ENCODE measurements at regions not wholly inside any gene's neighbourhood (a gene's known extent, or its start where the extent isn't known, plus 50 kb on each side); places are given as distances from the start of the nearest gene placed in this dataset.

GRCh38 chr21:16536140-16536539 is 806.4 kb downstream of the USP25 start:
- Histone ChIP-seq H3K9ac (ENCODE audit: low read depth, low read length) (no peak overlapping the region), H3K9me3 (ENCODE audit: control insufficient read depth, insufficient read depth, low read length) (no peaks in the 10 kb centered on the region), H3K36me3 (ENCODE audit: insufficient read depth, low read length) (no peaks in the 10 kb centered on the region)

GRCh38 chr21:16536643-16537434 is 807.1 kb downstream of the USP25 start:
- Histone ChIP-seq H3K4me1 (ENCODE audit: insufficient read depth, low read length) (no peaks in the 10 kb centered on the region), H3K9me3 (ENCODE audit: control insufficient read depth, insufficient read depth, low read length) (no peaks in the 10 kb centered on the region), H3K9ac (ENCODE audit: low read depth, low read length) (no peak overlapping the region), H3K36me3 (ENCODE audit: insufficient read depth, low read length) (no peaks in the 10 kb centered on the region)

More at GRCh38 chr21:16536140-16536539, 806.4 kb downstream of the USP25 start:
- H3K4me1 ChIP-seq (ENCODE audit: insufficient read depth, low read length): no peaks in the 10 kb centered on the region

- no peaks in the 10 kb centered on the region for H3K4me1 ChIP-seq (ENCODE audit: insufficient read depth, low read length)
- no peak overlapping the region for H3K9ac ChIP-seq (ENCODE audit: low read depth, low read length)
- H3K9me3 ChIP-seq (ENCODE audit: control insufficient read depth, insufficient read depth, low read length): no peaks in the 10 kb centered on the region
- no peaks in the 10 kb centered on the region for H3K36me3 ChIP-seq (ENCODE audit: insufficient read depth, low read length)
Measured at GRCh38 chr21:16537501-16537900, 807.7 kb downstream of the USP25 start.

- no peak overlapping the region for H3K9ac ChIP-seq (ENCODE audit: low read depth, low read length)
- no peaks in the 10 kb centered on the region for H3K9me3 ChIP-seq (ENCODE audit: control insufficient read depth, insufficient read depth, low read length)
- no peaks in the 10 kb centered on the region for H3K36me3 ChIP-seq (ENCODE audit: insufficient read depth, low read length)
- H3K4me1 ChIP-seq (ENCODE audit: insufficient read depth, low read length): no peaks in the 10 kb centered on the region
Measured at GRCh38 chr21:16538405-16538804, 808.6 kb downstream of the USP25 start.

- Histone ChIP-seq H3K36me3 (ENCODE audit: insufficient read depth, low read length) (no peaks in the 10 kb centered on the region), H3K4me1 (ENCODE audit: insufficient read depth, low read length) (no peaks in the 10 kb centered on the region), H3K9ac (ENCODE audit: low read depth, low read length) (no peak overlapping the region), H3K9me3 (ENCODE audit: control insufficient read depth, insufficient read depth, low read length) (no peaks in the 10 kb centered on the region)
Measured at GRCh38 chr21:16538936-16539440, 809.2 kb downstream of the USP25 start.

- no peaks in the 10 kb centered on the region for H3K4me1 ChIP-seq (ENCODE audit: insufficient read depth, low read length)
- H3K9me3 ChIP-seq (ENCODE audit: control insufficient read depth, insufficient read depth, low read length): no peaks in the 10 kb centered on the region
- H3K9ac ChIP-seq (ENCODE audit: low read depth, low read length): no peak overlapping the region
- H3K36me3 ChIP-seq (ENCODE audit: insufficient read depth, low read length): no peaks in the 10 kb centered on the region
Measured at GRCh38 chr21:16540966-16541727, 811.4 kb downstream of the USP25 start.

- peaks cover 14% of the 10 kb centered on the region; the same call in 1 of the 2 replicates for H3K4me1 ChIP-seq (ENCODE audit: insufficient read depth, low read length)
- H3K9ac ChIP-seq (ENCODE audit: low read depth, low read length): no peak overlapping the region
- H3K9me3 ChIP-seq (ENCODE audit: control insufficient read depth, insufficient read depth, low read length): no peaks in the 10 kb centered on the region
- H3K36me3 ChIP-seq (ENCODE audit: insufficient read depth, low read length): no peaks in the 10 kb centered on the region
Measured at GRCh38 chr21:16550118-16550517, 820.3 kb downstream of the USP25 start.

- Histone ChIP-seq H3K36me3 (ENCODE audit: insufficient read depth, low read length) (no peaks in the 10 kb centered on the region), H3K9ac (ENCODE audit: low read depth, low read length) (no peak overlapping the region), H3K4me1 (ENCODE audit: insufficient read depth, low read length) (peaks cover 14% of the 10 kb centered on the region; the same call in 1 of the 2 replicates), H3K9me3 (ENCODE audit: control insufficient read depth, insufficient read depth, low read length) (no peaks in the 10 kb centered on the region)
Measured at GRCh38 chr21:16550917-16551741, 821.3 kb downstream of the USP25 start.

- Histone ChIP-seq H3K9me3 (ENCODE audit: control insufficient read depth, insufficient read depth, low read length) (no peaks in the 10 kb centered on the region), H3K9ac (ENCODE audit: low read depth, low read length) (no peak overlapping the region), H3K4me1 (ENCODE audit: insufficient read depth, low read length) (peaks cover 14% of the 10 kb centered on the region; the same call in 1 of the 2 replicates), H3K36me3 (ENCODE audit: insufficient read depth, low read length) (no peaks in the 10 kb centered on the region)
Measured at GRCh38 chr21:16552880-16553279, 823.1 kb downstream of the USP25 start.

- H3K9ac ChIP-seq (ENCODE audit: low read depth, low read length): no peak overlapping the region
- H3K9me3 ChIP-seq (ENCODE audit: control insufficient read depth, insufficient read depth, low read length): no peaks in the 10 kb centered on the region
- no peaks in the 10 kb centered on the region for H3K36me3 ChIP-seq (ENCODE audit: insufficient read depth, low read length)
- H3K4me1 ChIP-seq (ENCODE audit: insufficient read depth, low read length): peaks cover 14% of the 10 kb centered on the region; the same call in 1 of the 2 replicates
Measured at GRCh38 chr21:16554503-16554902, 824.7 kb downstream of the USP25 start.

GRCh38 chr21:16563116-16563515 is 833.3 kb downstream of the USP25 start:
- H3K9ac ChIP-seq (ENCODE audit: low read depth, low read length): no peak overlapping the region
- no peaks in the 10 kb centered on the region for H3K36me3 ChIP-seq (ENCODE audit: insufficient read depth, low read length)
- H3K4me1 ChIP-seq (ENCODE audit: insufficient read depth, low read length): peaks cover 4% of the 10 kb centered on the region; the same call in 1 of the 2 replicates
- H3K9me3 ChIP-seq (ENCODE audit: control insufficient read depth, insufficient read depth, low read length): no peaks in the 10 kb centered on the region

- Histone ChIP-seq H3K9ac (ENCODE audit: low read depth, low read length) (no peak overlapping the region; the same call in 1 of the 2 replicates), H3K9me3 (ENCODE audit: control insufficient read depth, insufficient read depth, low read length) (no peaks in the 10 kb centered on the region), H3K36me3 (ENCODE audit: insufficient read depth, low read length) (no peaks in the 10 kb centered on the region), H3K4me1 (ENCODE audit: insufficient read depth, low read length) (peaks cover 4% of the 10 kb centered on the region; the same call in 1 of the 2 replicates)
Measured at GRCh38 chr21:16563795-16564194, 834.0 kb downstream of the USP25 start.

- no peaks in the 10 kb centered on the region for H3K36me3 ChIP-seq (ENCODE audit: insufficient read depth, low read length)
- H3K9me3 ChIP-seq (ENCODE audit: control insufficient read depth, insufficient read depth, low read length): no peaks in the 10 kb centered on the region
Measured at GRCh38 chr21:16568244-16568643, 838.5 kb downstream of the USP25 start.

GRCh38 chr21:16568661-16569060 is 838.9 kb downstream of the USP25 start:
- H3K9me3 ChIP-seq (ENCODE audit: control insufficient read depth, insufficient read depth, low read length): no peaks in the 10 kb centered on the region

More at GRCh38 chr21:16568244-16568643, 838.5 kb downstream of the USP25 start:
- Histone ChIP-seq H3K9ac (ENCODE audit: low read depth, low read length) (no peak overlapping the region), H3K4me1 (ENCODE audit: insufficient read depth, low read length) (peaks cover 15% of the 10 kb centered on the region)

More at GRCh38 chr21:16568661-16569060, 838.9 kb downstream of the USP25 start:
- Histone ChIP-seq H3K9ac (ENCODE audit: low read depth, low read length) (no peak overlapping the region), H3K36me3 (ENCODE audit: insufficient read depth, low read length) (no peaks in the 10 kb centered on the region), H3K4me1 (ENCODE audit: insufficient read depth, low read length) (peaks cover 15% of the 10 kb centered on the region)

Measured in ES-I3 (cell line).